ENCODE measurements at regions not wholly inside any gene's neighbourhood (a gene's known extent, or its start where the extent isn't known, plus 50 kb on each side); places are given as distances from the start of the nearest gene placed in this dataset.

DNA sequence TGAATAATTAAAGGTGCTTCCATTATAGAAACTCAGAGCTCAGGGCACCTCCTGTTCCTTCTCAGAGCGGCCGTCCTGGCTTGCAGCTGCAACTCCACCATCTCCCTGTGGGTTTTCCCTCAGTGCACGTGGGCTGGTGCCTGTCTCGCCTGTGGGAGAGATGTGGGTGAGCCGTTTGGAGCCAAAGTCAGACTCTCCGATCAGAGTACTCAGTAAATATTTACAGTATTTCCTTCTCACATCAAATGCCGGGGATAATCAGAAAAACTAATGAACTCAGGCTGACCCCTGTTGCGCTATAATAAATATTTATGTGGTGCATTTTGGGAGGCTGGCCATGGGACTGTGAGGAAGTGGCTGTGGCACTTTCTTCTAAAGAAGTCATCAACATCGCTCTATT, 155.8 kb upstream of the HABP2 start:
- intact Hi-C loops (cut with DNase I): no loop called here
- Histone ChIP-seq H3K4me1 (ENCODE audit: control insufficient read depth, insufficient read depth, low read length) (no peaks in the 10 kb centered on the region), H3K27ac (ENCODE audit: low read length) (no peak overlapping the region), H3K27me3 (ENCODE audit: control insufficient read depth, insufficient read depth) (no peaks in the 10 kb centered on the region), H3K4me3 (ENCODE audit: low read length) (no peak overlapping the region), H3K9me3 (ENCODE audit: control insufficient read depth, low read length) (no peaks in the 10 kb centered on the region)
- WGBS: 60% methylated on average over 9 of the region's 9 CpGs
- no peak for ATAC-seq
- no peak for DNase-seq

GRCh38 chr10:113399065-113399464, 153.8 kb upstream of the HABP2 start:
- Histone ChIP-seq H3K4me1 (ENCODE audit: control insufficient read depth, insufficient read depth, low read length) (no peaks in the 10 kb centered on the region), H3K27me3 (ENCODE audit: control insufficient read depth, insufficient read depth) (no peaks in the 10 kb centered on the region), H3K4me3 (ENCODE audit: low read length) (no peak overlapping the region), H3K27ac (ENCODE audit: low read length) (no peak overlapping the region), H3K9me3 (ENCODE audit: control insufficient read depth, low read length) (no peaks in the 10 kb centered on the region)
- DNase-seq (no peak), ATAC-seq (no peak)
- 31% methylated on average over 4 of the region's 4 CpGs for WGBS
- intact Hi-C loops (cut with DNase I): no loop called here

GRCh38 chr10:113402602-113403001, 150.3 kb upstream of the HABP2 start:
- H3K9me3 ChIP-seq (ENCODE audit: control insufficient read depth, low read length): no peaks in the 10 kb centered on the region
- no peak overlapping the region for H3K27ac ChIP-seq (ENCODE audit: low read length)
- 53% methylated on average over 3 of the region's 3 CpGs for WGBS
- no peaks in the 10 kb centered on the region for H3K27me3 ChIP-seq (ENCODE audit: control insufficient read depth, insufficient read depth)
- intact Hi-C loops (cut with DNase I): no loop called here
- no peak for DNase-seq
- no peak overlapping the region for H3K4me3 ChIP-seq (ENCODE audit: low read length)
- H3K4me1 ChIP-seq (ENCODE audit: control insufficient read depth, insufficient read depth, low read length): no peaks in the 10 kb centered on the region
- no peak for ATAC-seq

GRCh38 chr10:113407218-113407617, 145.6 kb upstream of the HABP2 start:
- intact Hi-C loops (cut with DNase I): no loop called here
- H3K9me3 ChIP-seq (ENCODE audit: control insufficient read depth, low read length): no peaks in the 10 kb centered on the region
- ATAC-seq: no peak
- H3K4me1 ChIP-seq (ENCODE audit: control insufficient read depth, insufficient read depth, low read length): no peaks in the 10 kb centered on the region
- 70% methylated on average over 7 of the region's 7 CpGs for WGBS
- H3K4me3 ChIP-seq (ENCODE audit: low read length): no peak overlapping the region
- no peaks in the 10 kb centered on the region for H3K27me3 ChIP-seq (ENCODE audit: control insufficient read depth, insufficient read depth)
- DNase-seq: no peak
- no peak overlapping the region for H3K27ac ChIP-seq (ENCODE audit: low read length)

GRCh38 chr10:113409175-113409574, 143.7 kb upstream of the HABP2 start:
- 89% methylated on average over 10 of the region's 10 CpGs for WGBS
- intact Hi-C loops (cut with DNase I): no loop called here
- H3K9me3 ChIP-seq (ENCODE audit: control insufficient read depth, low read length): no peaks in the 10 kb centered on the region
- H3K4me3 ChIP-seq (ENCODE audit: low read length): no peak overlapping the region
- H3K4me1 ChIP-seq (ENCODE audit: control insufficient read depth, insufficient read depth, low read length): no peaks in the 10 kb centered on the region
- H3K27ac ChIP-seq (ENCODE audit: low read length): no peak overlapping the region
- H3K27me3 ChIP-seq (ENCODE audit: control insufficient read depth, insufficient read depth): no peaks in the 10 kb centered on the region
- ATAC-seq (no peak), DNase-seq (no peak)

DNA sequence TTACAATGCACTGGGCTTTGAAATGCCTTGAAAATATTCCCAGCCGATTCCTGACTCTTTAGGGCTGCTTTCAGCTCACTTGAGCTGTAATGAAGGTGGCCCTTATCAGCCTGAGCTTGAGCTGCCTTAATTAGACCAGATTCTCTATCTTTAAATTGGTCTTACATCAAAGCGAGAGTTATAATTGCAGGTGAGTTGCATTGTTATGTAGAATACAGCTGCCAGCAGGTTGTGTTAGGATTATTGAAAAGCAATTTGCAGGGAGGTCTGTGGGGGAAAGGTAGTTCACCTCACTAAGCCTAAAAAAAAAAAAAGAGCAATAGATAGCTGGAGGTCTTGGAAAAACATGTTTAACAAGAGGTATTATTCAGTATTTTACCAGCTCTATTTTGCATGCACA, 142.2 kb upstream of the HABP2 start:
- Histone ChIP-seq H3K27me3 (ENCODE audit: control insufficient read depth, insufficient read depth) (no peaks in the 10 kb centered on the region), H3K4me3 (ENCODE audit: low read length) (no peak overlapping the region), H3K4me1 (ENCODE audit: control insufficient read depth, insufficient read depth, low read length) (no peaks in the 10 kb centered on the region), H3K27ac (ENCODE audit: low read length) (no peak overlapping the region), H3K9me3 (ENCODE audit: control insufficient read depth, low read length) (no peaks in the 10 kb centered on the region)
- DNase-seq: no peak
- no peak for ATAC-seq
- WGBS: 70% methylated on average over 2 of the region's 2 CpGs
- intact Hi-C loops (cut with DNase I): no loop called here

DNA sequence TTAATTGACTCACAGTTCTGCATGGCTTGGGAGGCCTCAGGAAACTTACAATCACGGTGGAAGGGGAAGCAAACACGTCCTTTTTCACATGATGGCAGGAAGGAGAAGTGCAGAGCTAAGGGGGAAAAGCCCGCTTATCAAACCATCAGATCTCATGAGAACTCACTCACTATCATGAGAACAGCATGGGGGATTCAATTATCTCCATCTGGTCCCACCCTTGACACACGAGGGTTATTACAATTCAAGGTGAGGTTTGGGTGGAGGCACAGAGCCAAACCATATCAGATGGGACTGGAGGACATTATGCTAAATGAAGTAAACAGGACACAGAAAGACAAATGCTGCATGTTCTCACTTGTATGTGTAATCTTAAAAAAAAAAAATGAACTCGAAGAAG, 141.4 kb upstream of the HABP2 start:
- no peaks in the 10 kb centered on the region for H3K4me1 ChIP-seq (ENCODE audit: control insufficient read depth, insufficient read depth, low read length)
- 38% methylated on average over 5 of the region's 5 CpGs for WGBS
- no peak overlapping the region for H3K4me3 ChIP-seq (ENCODE audit: low read length)
- H3K27me3 ChIP-seq (ENCODE audit: control insufficient read depth, insufficient read depth): no peaks in the 10 kb centered on the region
- ATAC-seq (no peak), DNase-seq (no peak)
- no peaks in the 10 kb centered on the region for H3K9me3 ChIP-seq (ENCODE audit: control insufficient read depth, low read length)
- intact Hi-C loops (cut with DNase I): no loop called here
- H3K27ac ChIP-seq (ENCODE audit: low read length): no peak overlapping the region

- 83% methylated on average over 3 of the region's 3 CpGs for WGBS
- Histone ChIP-seq H3K27me3 (ENCODE audit: control insufficient read depth, insufficient read depth) (no peaks in the 10 kb centered on the region), H3K4me1 (ENCODE audit: control insufficient read depth, insufficient read depth, low read length) (no peaks in the 10 kb centered on the region), H3K9me3 (ENCODE audit: control insufficient read depth, low read length) (no peaks in the 10 kb centered on the region), H3K27ac (ENCODE audit: low read length) (no peak overlapping the region), H3K4me3 (ENCODE audit: low read length) (no peak overlapping the region)
- DNase-seq (no peak), ATAC-seq (no peak)
- intact Hi-C loops (cut with DNase I): no loop called here
Measured at GRCh38 chr10:113412161-113412560, 140.7 kb upstream of the HABP2 start.

DNA sequence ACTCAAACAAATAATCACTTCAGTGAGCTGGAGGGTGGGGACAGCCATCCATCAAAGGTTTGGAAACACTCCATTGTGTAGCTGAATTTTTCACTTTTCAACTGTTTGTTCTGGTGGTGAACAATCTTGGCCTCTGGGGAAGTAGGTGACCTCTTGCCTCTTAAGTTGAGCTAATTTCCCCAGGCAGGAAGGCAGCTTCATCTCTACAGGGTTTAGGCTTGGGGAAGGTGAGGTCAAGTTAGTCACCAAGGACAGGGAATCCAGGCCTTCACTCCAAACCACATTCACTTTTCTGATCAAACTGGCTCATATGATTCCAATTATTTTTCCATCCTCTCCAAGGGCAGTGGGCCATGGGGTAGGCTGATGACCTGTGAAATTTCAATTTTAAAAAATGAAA, 138.3 kb upstream of the HABP2 start:
- H3K4me3 ChIP-seq (ENCODE audit: low read length): no peak overlapping the region
- ATAC-seq (no peak), DNase-seq (no peak)
- no peaks in the 10 kb centered on the region for H3K9me3 ChIP-seq (ENCODE audit: control insufficient read depth, low read length)
- no peaks in the 10 kb centered on the region for H3K27me3 ChIP-seq (ENCODE audit: control insufficient read depth, insufficient read depth)
- intact Hi-C loops (cut with DNase I): no loop called here
- no peak overlapping the region for H3K27ac ChIP-seq (ENCODE audit: low read length)
- H3K4me1 ChIP-seq (ENCODE audit: control insufficient read depth, insufficient read depth, low read length): no peaks in the 10 kb centered on the region

DNA sequence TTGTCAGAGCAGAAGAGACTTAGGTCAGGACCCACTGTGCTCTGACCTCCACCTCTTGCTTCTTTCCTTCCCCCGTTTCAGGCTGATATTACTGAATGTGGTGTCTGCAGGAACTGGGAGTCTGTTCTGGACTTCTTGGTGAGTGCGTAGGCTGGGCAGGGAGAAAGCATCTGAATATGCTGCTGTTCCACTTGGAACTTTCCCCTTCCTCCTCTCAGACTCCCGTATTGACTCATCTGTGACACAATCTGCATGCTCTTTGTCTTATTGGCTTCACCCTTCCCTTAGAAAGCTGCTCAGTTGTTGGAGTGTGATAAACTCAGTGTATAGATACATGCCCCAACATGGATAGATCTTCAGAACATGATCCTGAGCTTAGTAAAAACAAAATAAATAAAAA, 137.6 kb upstream of the HABP2 start:
- DNase-seq (no peak), ATAC-seq (no peak)
- intact Hi-C loops (cut with DNase I): no loop called here
- 57% methylated on average over 3 of the region's 3 CpGs for WGBS
- Histone ChIP-seq H3K27ac (ENCODE audit: low read length) (no peak overlapping the region), H3K4me1 (ENCODE audit: control insufficient read depth, insufficient read depth, low read length) (no peaks in the 10 kb centered on the region), H3K9me3 (ENCODE audit: control insufficient read depth, low read length) (no peaks in the 10 kb centered on the region), H3K27me3 (ENCODE audit: control insufficient read depth, insufficient read depth) (no peaks in the 10 kb centered on the region), H3K4me3 (ENCODE audit: low read length) (no peak overlapping the region)

DNA sequence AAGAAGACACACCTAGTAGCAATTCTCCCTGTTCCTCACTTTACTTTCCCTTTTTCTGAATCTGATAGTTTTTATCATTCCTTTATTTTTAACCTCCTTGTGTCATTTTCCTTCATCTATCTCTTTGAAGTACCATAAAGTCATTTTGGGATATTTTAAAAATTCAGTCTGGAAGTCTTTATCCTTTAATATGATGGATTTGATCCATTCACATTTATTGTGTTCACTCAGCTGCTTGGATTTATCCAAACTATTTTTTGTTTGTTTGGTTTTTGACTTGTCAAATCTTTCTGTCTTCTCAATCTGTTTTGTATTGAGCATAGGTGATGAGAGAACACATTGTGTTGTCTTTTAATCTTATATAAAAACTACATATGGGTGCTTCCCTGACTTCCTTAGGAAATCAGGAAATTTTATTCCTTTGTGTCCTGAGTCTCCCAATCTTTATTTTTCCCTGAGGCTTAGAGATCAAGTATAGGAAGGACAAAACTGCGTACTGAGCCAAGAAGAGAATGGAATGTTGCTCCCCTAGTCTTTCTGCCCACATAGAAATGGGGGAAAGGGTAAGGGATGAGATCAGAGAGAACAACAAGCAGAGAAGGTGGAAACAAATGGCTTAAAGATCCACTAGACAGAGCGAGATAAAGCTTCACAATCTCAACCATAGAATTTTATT, 132.7 kb upstream of the HABP2 start:
- Histone ChIP-seq H3K27me3 (ENCODE audit: control insufficient read depth, insufficient read depth) (no peaks in the 10 kb centered on the region), H3K27ac (ENCODE audit: low read length) (no peak overlapping the region), H3K4me1 (ENCODE audit: control insufficient read depth, insufficient read depth, low read length) (no peaks in the 10 kb centered on the region), H3K9me3 (ENCODE audit: control insufficient read depth, low read length) (no peaks in the 10 kb centered on the region), H3K4me3 (ENCODE audit: low read length) (no peak overlapping the region)
- ATAC-seq (no peak), DNase-seq (no peak)
- intact Hi-C loops (cut with DNase I): no loop called here
- WGBS: 69% methylated on average over 2 of the region's 2 CpGs

All from right cardiac atrium (tissue), 5 donors.